Right lobe of liver (tissue), 4 donors: ENCODE measurements at regions not wholly inside any gene's neighbourhood (a gene's known extent, or its start where the extent isn't known, plus 50 kb on each side); places are given as distances from the start of the nearest gene placed in this dataset.

ENCODE experiments used
- POLR2A ChIP-seq: fragments of 450-650 bp; IDR thresholded peaks from one replicate; pipeline ENCODE4 v1.6.1; 2017; ENCODE audit warnings: antibody characterized with exemption, mild to moderate bottlenecking
- TF ChIP-seq, protein P1 (sequence below), 4 donors: fragments of 200-600 bp in 3 of 4; fragments of 450-650 bp in 1 of 4; IDR thresholded peaks; one replicate each; pipeline versions ENCODE4 v1.5.1 to v1.8.0; 2016 to 2022; ENCODE audit warnings: antibody characterized with exemption in 4 of 4, mild to moderate bottlenecking in 2 of 4
- donor health status: DM: no; HTN: no; CAD: no.
- donor health status: DM: no; HTN: no; CAD: no.
- donor health status: DM: no; HTN: yes; CAD: no.

DNA sequence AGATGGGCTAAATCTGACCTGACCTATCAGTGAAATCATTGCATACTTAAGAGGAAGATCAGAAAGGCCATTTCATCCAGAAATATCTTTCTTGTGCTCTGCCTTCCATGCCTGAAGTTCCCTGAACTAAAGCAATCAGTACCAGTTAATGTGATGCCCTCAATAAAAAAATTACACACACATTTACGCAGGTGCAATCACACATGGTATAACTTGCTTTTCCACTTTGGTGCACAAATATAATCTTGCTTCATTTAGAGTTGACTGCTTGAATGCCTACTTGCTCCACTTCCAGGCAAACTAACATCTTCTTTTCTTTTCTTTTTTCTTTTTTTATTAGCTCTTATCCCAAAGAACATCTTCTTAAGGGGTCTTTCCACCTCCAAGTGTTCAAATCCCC, 58.3 kb upstream of the KIF5B start:
- no peak for TF ChIP-seq POLR2A
- TF ChIP-seq, protein P1, sequence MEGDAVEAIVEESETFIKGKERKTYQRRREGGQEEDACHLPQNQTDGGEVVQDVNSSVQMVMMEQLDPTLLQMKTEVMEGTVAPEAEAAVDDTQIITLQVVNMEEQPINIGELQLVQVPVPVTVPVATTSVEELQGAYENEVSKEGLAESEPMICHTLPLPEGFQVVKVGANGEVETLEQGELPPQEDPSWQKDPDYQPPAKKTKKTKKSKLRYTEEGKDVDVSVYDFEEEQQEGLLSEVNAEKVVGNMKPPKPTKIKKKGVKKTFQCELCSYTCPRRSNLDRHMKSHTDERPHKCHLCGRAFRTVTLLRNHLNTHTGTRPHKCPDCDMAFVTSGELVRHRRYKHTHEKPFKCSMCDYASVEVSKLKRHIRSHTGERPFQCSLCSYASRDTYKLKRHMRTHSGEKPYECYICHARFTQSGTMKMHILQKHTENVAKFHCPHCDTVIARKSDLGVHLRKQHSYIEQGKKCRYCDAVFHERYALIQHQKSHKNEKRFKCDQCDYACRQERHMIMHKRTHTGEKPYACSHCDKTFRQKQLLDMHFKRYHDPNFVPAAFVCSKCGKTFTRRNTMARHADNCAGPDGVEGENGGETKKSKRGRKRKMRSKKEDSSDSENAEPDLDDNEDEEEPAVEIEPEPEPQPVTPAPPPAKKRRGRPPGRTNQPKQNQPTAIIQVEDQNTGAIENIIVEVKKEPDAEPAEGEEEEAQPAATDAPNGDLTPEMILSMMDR (IDR thresholded peaks at IDR 0.05) = no peak
